ENCODE measurements at regions not wholly inside any gene's neighbourhood (a gene's known extent, or its start where the extent isn't known, plus 50 kb on each side); places are given as distances from the start of the nearest gene placed in this dataset.

DNA sequence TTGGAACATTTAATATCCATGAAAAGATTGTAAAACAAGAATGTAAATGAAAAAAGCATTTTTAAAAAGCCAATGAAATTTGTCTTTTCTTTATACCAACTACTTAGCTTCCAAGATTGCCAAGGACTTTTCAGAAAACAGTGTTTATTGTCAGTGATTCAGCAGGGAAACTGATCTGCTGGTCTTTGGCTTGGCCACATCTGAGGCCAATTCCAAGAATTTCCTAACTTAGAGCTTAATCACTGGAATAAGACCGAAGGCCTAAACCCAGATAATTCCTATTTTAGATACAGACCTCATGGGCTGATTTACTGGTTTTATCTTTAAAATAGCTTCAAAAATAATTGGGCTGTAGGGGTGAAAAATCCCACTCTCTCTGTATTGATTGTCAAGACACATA, 260.5 kb upstream of the RORA start:
- CTCF ChIA-PET = no interaction called here
- no peaks in the 10 kb centered on the region for H3K9me3 ChIP-seq (ENCODE audit: control insufficient read depth, insufficient read depth, low read length)

More for the DNA sequence above, 260.5 kb upstream of the RORA start:
- no peak overlapping the region for H2AK5ac ChIP-seq (ENCODE audit: low read depth, low read length)
- H3K56ac ChIP-seq (ENCODE audit: extremely low read depth, insufficient read depth, low read length) = no peak overlapping the region
- no peak overlapping the region for H3K18ac ChIP-seq (ENCODE audit: low read depth, low read length)
- in situ Hi-C loops (cut with MboI; ENCODE audit: low sequenced_read_pairs) (no loop called here), dilution Hi-C loops (cut with HindIII; ENCODE audit: low sequenced_read_pairs, unreplicated experiment) (no loop called here), intact Hi-C loops (cut with micrococcal nuclease) (no loop called here)
- H2BK15ac ChIP-seq (ENCODE audit: low read depth, low read length) = no peak overlapping the region
- no peak overlapping the region for H4K8ac ChIP-seq (ENCODE audit: low read depth in 2 of 2, low read length in 2 of 2)
- no peak overlapping the region for H3K14ac ChIP-seq (replicated peaks; ENCODE audit: low read depth, low read length)
- ATAC-seq (ENCODE audit: low read depth) (no peak), DNase-seq (no peak)
- WGBS, 2 experiments (ENCODE audit: extremely low coverage in 2 of 2, insufficient read length in 1 of 2) = no CpG with 5 or more reads among the region's 1 CpG
- no peak overlapping the region for H2BK20ac ChIP-seq (ENCODE audit: low read depth, low read length)
- no peak overlapping the region for H3K4me2 ChIP-seq (ENCODE audit: low read depth, low read length)
- no peak overlapping the region for H2BK5ac ChIP-seq (ENCODE audit: low read depth, low read length, poor library complexity, severe bottlenecking)
- H4K20me1 ChIP-seq (ENCODE audit: insufficient read depth, low read length) = no peaks in the 10 kb centered on the region
- no peak overlapping the region for H3K9ac ChIP-seq (ENCODE audit: low read depth, low read length)
- POLR2A ChIA-PET (ENCODE audit: unreplicated experiment) = no interaction called here
- no peak overlapping the region for H2AK9ac ChIP-seq (replicated peaks; ENCODE audit: low read depth, low read length, poor library complexity)
- H4K91ac ChIP-seq (ENCODE audit: insufficient read depth, low read depth, low read length) = no peak overlapping the region
- no peak overlapping the region for H2BK120ac ChIP-seq (ENCODE audit: low read depth, low read length)
- no peak overlapping the region for H4K5ac ChIP-seq (ENCODE audit: low read depth, low read length)
- TF ChIP-seq RCOR1 (IDR thresholded peaks at IDR 0.05; ENCODE audit: insufficient replicate concordance, low read length) (no peak), CEBPB (IDR thresholded peaks at IDR 0.05; ENCODE audit: low read depth, low read length) (no peak), RFX5 (IDR thresholded peaks at IDR 0.05; ENCODE audit: low read depth, low read length) (no peak), POLR2A (IDR thresholded peaks at IDR 0.05; ENCODE audit: low read depth, low read length) (no peak), BHLHE40 (IDR thresholded peaks at IDR 0.05; ENCODE audit: low read depth, low read length) (no peak), MAFK (IDR thresholded peaks at IDR 0.05; ENCODE audit: low read depth, low read length) (no peak), FOS (IDR thresholded peaks at IDR 0.05; ENCODE audit: low read depth, low read length) (no peak), CHD1 (IDR thresholded peaks at IDR 0.05; ENCODE audit: low read depth, low read length) (no peak), SMC3 (IDR thresholded peaks at IDR 0.05; ENCODE audit: low read depth, low read length) (no peak), MXI1 (IDR thresholded peaks at IDR 0.05; ENCODE audit: borderline replicate concordance, low read depth, low read length) (no peak)
- TF ChIP-seq, protein P1, sequence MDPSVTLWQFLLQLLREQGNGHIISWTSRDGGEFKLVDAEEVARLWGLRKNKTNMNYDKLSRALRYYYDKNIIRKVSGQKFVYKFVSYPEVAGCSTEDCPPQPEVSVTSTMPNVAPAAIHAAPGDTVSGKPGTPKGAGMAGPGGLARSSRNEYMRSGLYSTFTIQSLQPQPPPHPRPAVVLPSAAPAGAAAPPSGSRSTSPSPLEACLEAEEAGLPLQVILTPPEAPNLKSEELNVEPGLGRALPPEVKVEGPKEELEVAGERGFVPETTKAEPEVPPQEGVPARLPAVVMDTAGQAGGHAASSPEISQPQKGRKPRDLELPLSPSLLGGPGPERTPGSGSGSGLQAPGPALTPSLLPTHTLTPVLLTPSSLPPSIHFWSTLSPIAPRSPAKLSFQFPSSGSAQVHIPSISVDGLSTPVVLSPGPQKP (IDR thresholded peaks at IDR 0.05; ENCODE audit: borderline replicate concordance, low read depth, low read length) = no peak
- TF ChIP-seq, protein P2, sequence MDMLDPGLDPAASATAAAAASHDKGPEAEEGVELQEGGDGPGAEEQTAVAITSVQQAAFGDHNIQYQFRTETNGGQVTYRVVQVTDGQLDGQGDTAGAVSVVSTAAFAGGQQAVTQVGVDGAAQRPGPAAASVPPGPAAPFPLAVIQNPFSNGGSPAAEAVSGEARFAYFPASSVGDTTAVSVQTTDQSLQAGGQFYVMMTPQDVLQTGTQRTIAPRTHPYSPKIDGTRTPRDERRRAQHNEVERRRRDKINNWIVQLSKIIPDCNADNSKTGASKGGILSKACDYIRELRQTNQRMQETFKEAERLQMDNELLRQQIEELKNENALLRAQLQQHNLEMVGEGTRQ (IDR thresholded peaks at IDR 0.05; ENCODE audit: low read depth, low read length) = no peak
- BruUV-seq (replicated peaks) = no TSS peak
- no peaks in the 10 kb centered on the region for H3K4me1 ChIP-seq (ENCODE audit: control insufficient read depth, insufficient read depth, low read length)
- H3K9me1 ChIP-seq (ENCODE audit: insufficient read depth, low read length) = no peaks in the 10 kb centered on the region
- H3K27me3 ChIP-seq (ENCODE audit: control insufficient read depth, insufficient read depth, low read length) = no peaks in the 10 kb centered on the region
- H3K79me1 ChIP-seq (ENCODE audit: low read depth in 1 of 2, low read length in 2 of 2) = no peaks in the 10 kb centered on the region
- H2AFZ ChIP-seq (replicated peaks; ENCODE audit: low read length, poor library complexity) = no peak overlapping the region
- no peak overlapping the region for H3K27ac ChIP-seq (ENCODE audit: insufficient read depth, low read length)
- H3K36me3 ChIP-seq (ENCODE audit: control insufficient read depth, insufficient read depth, low read length) = no peaks in the 10 kb centered on the region
- no peak overlapping the region for H3K4ac ChIP-seq (ENCODE audit: low read depth, low read length)
- H3K23ac ChIP-seq (ENCODE audit: low read depth, low read length) = no peak overlapping the region
- H3K4me3 ChIP-seq (ENCODE audit: insufficient read depth, low read depth, low read length) = no peak overlapping the region
